SU-DHL-6 (cell line): ENCODE measurements at regions not wholly inside any gene's neighbourhood (a gene's known extent, or its start where the extent isn't known, plus 50 kb on each side); places are given as distances from the start of the nearest gene placed in this dataset.

ENCODE experiments used
- H2AFZ ChIP-seq: fragments of 200-600 bp; sonication (generic); 2 replicates; pipeline ENCODE4 v1.6.1; 2014; ENCODE audit warnings: low read depth, mild to moderate bottlenecking, moderate library complexity, mixed read lengths, antibody characterized with exemption, low read length; ENCODE audit not compliant: severe bottlenecking
- H3F3A ChIP-seq: fragments of 200-600 bp; shearing (Covaris generic); 2 replicates; pipeline ENCODE4 v1.6.0; 2016; ENCODE audit warnings: antibody characterized with exemption, mild to moderate bottlenecking; ENCODE audit not compliant: insufficient read depth
- H3K27ac ChIP-seq: fragments of 200-600 bp; sonication (generic); 2 replicates; pipeline ENCODE4 v1.5.1; 2016; ENCODE audit warnings: low read depth, mild to moderate bottlenecking, low read length, moderate library complexity, mixed read lengths
- H3K27me3 ChIP-seq: fragments of 200-600 bp; sonication (generic), shearing (Covaris generic); 2 replicates; pipeline ENCODE4 v1.6.0; 2014; ENCODE audit warnings: mild to moderate bottlenecking, low read length
- H3K36me3 ChIP-seq: fragments of 200-600 bp; sonication (generic); 2 replicates; pipeline ENCODE4 v1.6.1; 2014; ENCODE audit warnings: mild to moderate bottlenecking, low read length, mixed read lengths
- H3K4me2 ChIP-seq: fragments of 300-600, 200-600 bp; shearing (Covaris generic), sonication (generic); 2 replicates; pipeline ENCODE4 v1.6.0; 2014; ENCODE audit warnings: low read length, low read depth, mild to moderate bottlenecking; ENCODE audit not compliant: poor library complexity, severe bottlenecking
- H3K4me3 ChIP-seq: fragments of 200-600 bp; sonication (generic); 2 replicates; pipeline ENCODE4 v1.5.1; 2014; ENCODE audit warnings: antibody characterized with exemption, low read length, mild to moderate bottlenecking, mixed read lengths; ENCODE audit not compliant: insufficient read depth, poor library complexity, severe bottlenecking
- H3K79me2 ChIP-seq: fragments of 200-600 bp; sonication (generic); 2 replicates; pipeline ENCODE4 v1.6.1; 2014; ENCODE audit warnings: mild to moderate bottlenecking, low read length, moderate library complexity; ENCODE audit not compliant: insufficient read depth
- H3K9ac ChIP-seq: fragments of 200-600 bp; sonication (generic); 2 replicates; pipeline ENCODE4 v1.7.0; 2014; ENCODE audit warnings: mild to moderate bottlenecking, low read length
- H3K9me2 ChIP-seq: fragments of 200-600 bp; sonication (generic); replicated peaks from 2 replicates; pipeline ENCODE4 v1.6.1; 2014; ENCODE audit warnings: low read length; ENCODE audit not compliant: insufficient read depth
- H3K9me3 ChIP-seq: fragments of 200-600 bp; sonication (generic); 2 replicates; pipeline ENCODE4 v1.6.1; 2014; ENCODE audit warnings: low read length, mixed read lengths; ENCODE audit not compliant: insufficient read depth
- H4K20me1 ChIP-seq: fragments of 200-600 bp; sonication (generic); 2 replicates; pipeline ENCODE4 v1.6.1; 2014; ENCODE audit warnings: low read depth, mild to moderate bottlenecking, antibody characterized with exemption, low read length, moderate library complexity, mixed read lengths
- CTCF ChIP-seq: fragments of 200-600 bp; sonication (generic); IDR thresholded peaks from one replicate; pipeline ENCODE4 v1.5.1; 2017; ENCODE audit warnings: antibody characterized with exemption, mild to moderate bottlenecking, low read length, moderate library complexity; ENCODE audit not compliant: insufficient read depth, poor library complexity, severe bottlenecking
- EZH2phosphoT487 ChIP-seq: fragments of 200-600 bp; sonication (generic), shearing (Covaris generic); conservative IDR thresholded peaks from 2 replicates; pipeline ENCODE4 v1.6.1; 2018; ENCODE audit warnings: mild to moderate bottlenecking, antibody characterized with exemption, low read length, moderate library complexity, mixed read lengths

GRCh38 chr2:239529313-239530015 lies 128.6 kb upstream of the HDAC4 start:
- no peak overlapping the region for H3K9ac ChIP-seq

DNA sequence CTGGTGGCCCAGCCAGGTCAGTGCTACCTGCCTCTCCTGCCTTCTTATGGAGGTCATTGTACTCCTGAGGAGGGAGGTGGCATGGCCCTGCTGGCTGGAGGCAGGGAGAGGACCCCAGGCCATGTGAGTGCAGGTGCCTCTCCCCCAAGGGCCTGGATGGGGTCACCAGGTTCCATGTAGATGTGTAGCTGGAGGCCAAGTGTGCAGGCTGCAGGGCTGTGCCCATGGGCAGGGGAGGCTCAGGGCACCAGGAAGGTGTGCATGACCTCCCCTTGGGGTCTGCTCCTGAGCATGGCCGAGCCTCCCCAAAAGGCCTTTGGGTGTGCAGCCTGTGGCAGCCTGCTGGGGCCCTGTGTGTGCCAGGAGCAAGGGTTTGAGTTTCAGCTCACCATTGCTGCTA lies 128.1 kb upstream of the HDAC4 start:
- H3K27me3 ChIP-seq = no peaks in the 10 kb centered on the region
- no peak overlapping the region for H2AFZ ChIP-seq
- H3K9ac ChIP-seq = no peak overlapping the region
- no peaks in the 10 kb centered on the region for H3K9me3 ChIP-seq
- H3F3A ChIP-seq = no peaks in the 10 kb centered on the region
- H3K36me3 ChIP-seq = no peaks in the 10 kb centered on the region
- no peak for TF ChIP-seq EZH2phosphoT487
- no peak for TF ChIP-seq CTCF
- no peaks in the 10 kb centered on the region for H3K9me2 ChIP-seq
- H4K20me1 ChIP-seq = no peaks in the 10 kb centered on the region
- H3K79me2 ChIP-seq = no peaks in the 10 kb centered on the region
- H3K27ac ChIP-seq = no peak overlapping the region
- H3K4me2 ChIP-seq = no peak overlapping the region
- no peak overlapping the region for H3K4me3 ChIP-seq

More at GRCh38 chr2:239529313-239530015, 128.6 kb upstream of the HDAC4 start:
- Histone ChIP-seq H3K9me2 (no peaks in the 10 kb centered on the region), H3K4me3 (no peak overlapping the region), H3K27me3 (no peaks in the 10 kb centered on the region), H3K36me3 (no peaks in the 10 kb centered on the region), H3K9me3 (no peaks in the 10 kb centered on the region), H2AFZ (no peak overlapping the region), H3F3A (no peaks in the 10 kb centered on the region), H3K79me2 (no peaks in the 10 kb centered on the region), H3K4me2 (no peak overlapping the region), H4K20me1 (no peaks in the 10 kb centered on the region), H3K27ac (no peak overlapping the region)
- TF ChIP-seq CTCF (no peak), EZH2phosphoT487 (no peak)

- H3K9ac ChIP-seq = no peak overlapping the region
- TF ChIP-seq CTCF (no peak), EZH2phosphoT487 (no peak)
Observed at GRCh38 chr2:239528146-239528545, 127.3 kb upstream of the HDAC4 start.

More at GRCh38 chr2:239528146-239528545, 127.3 kb upstream of the HDAC4 start:
- Histone ChIP-seq H3K36me3 (no peaks in the 10 kb centered on the region), H4K20me1 (no peaks in the 10 kb centered on the region), H3K27ac (no peak overlapping the region), H3K4me2 (no peak overlapping the region), H3K4me3 (no peak overlapping the region), H3K9me2 (no peaks in the 10 kb centered on the region), H3K9me3 (no peaks in the 10 kb centered on the region), H3K27me3 (no peaks in the 10 kb centered on the region), H2AFZ (no peak overlapping the region), H3K79me2 (no peaks in the 10 kb centered on the region), H3F3A (no peaks in the 10 kb centered on the region)
